Uterus (tissue), 3 donors: ENCODE measurements at regions not wholly inside any gene's neighbourhood (a gene's known extent, or its start where the extent isn't known, plus 50 kb on each side); places are given as distances from the start of the nearest gene placed in this dataset.
"Not testable (repeated sequence)": the region's sequence is repeated elsewhere in the genome, so short reads cannot be mapped to it uniquely, and the experiment has no call there.

ENCODE experiments used
- DNase-seq, 2 donors: peaks; one replicate each; pipeline ENCODE4 v3.0.0-alpha.2; 2019 to 2020
- H3K27ac ChIP-seq, 2 donors: fragments of 200-600 bp; sonication (generic); 1 replicate in 1 of 2; 2 replicates in 1 of 2; pipeline ENCODE4 v1.5.1; 2016 to 2018
- H3K27me3 ChIP-seq, 2 donors: fragments of 200-600 bp; sonication (generic); one replicate each; pipeline ENCODE4 v1.5.1; 2018 to 2019; ENCODE audit warnings: control low read depth in 1 of 2
- H3K36me3 ChIP-seq, 2 donors: fragments of 200-600 bp; sonication (generic); one replicate each; pipeline ENCODE4 v1.5.1; 2019; ENCODE audit warnings: control low read depth in 1 of 2
- H3K4me1 ChIP-seq, 2 donors: fragments of 200-600 bp; sonication (generic); one replicate each; pipeline ENCODE4 v1.5.1; 2018 to 2019; ENCODE audit warnings: control low read depth in 1 of 2
- H3K4me3 ChIP-seq, 2 donors: fragments of 200-600 bp; sonication (generic); 1 replicate in 1 of 2; 2 replicates in 1 of 2; pipeline ENCODE4 v1.5.1; 2018 to 2019; ENCODE audit warnings: mild to moderate bottlenecking in 1 of 2
- H3K9me3 ChIP-seq, 2 donors: fragments of 200-600 bp; sonication (generic); one replicate each; pipeline ENCODE4 v1.5.1; 2019; ENCODE audit warnings: control low read depth in 1 of 2
- CTCF ChIP-seq, 4 experiments: fragments of 200-600 bp in 2 of 4; fragments of 450-650 bp in 2 of 4; sonication (generic) in 2 of 4; IDR thresholded peaks; one replicate each; pipeline ENCODE4 v1.5.1; 2016 to 2019; ENCODE audit warnings: antibody characterized with exemption in 4 of 4, mild to moderate bottlenecking in 2 of 4, moderate library complexity in 1 of 4
- POLR2A ChIP-seq, 2 donors: fragments of 450-650 bp; IDR thresholded peaks; one replicate each; pipeline ENCODE4 v1.6.1; 2016; ENCODE audit warnings: antibody characterized with exemption in 2 of 2, mild to moderate bottlenecking in 1 of 2, moderate library complexity in 1 of 2
- intact Hi-C: fragments of 100-400 bp; cut with DNase I; formaldehyde crosslinking; loops from one replicate; pipeline ENCODE4 v1.15.1; 2023; ENCODE audit warnings: low total_unique reads
- donor health status: DM: yes; HTN: yes; CAD: no.

GRCh38 chr6:15160812-15161211, 85.1 kb upstream of the JARID2 start:
- no peak for TF ChIP-seq CTCF (IDR thresholded peaks at IDR 0.05)
- no peak for TF ChIP-seq POLR2A (IDR thresholded peaks at IDR 0.05)
- Histone ChIP-seq H3K27ac (no peak overlapping the region), H3K4me1 (no peaks in the 10 kb centered on the region), H3K36me3 (no peaks in the 10 kb centered on the region), H3K27me3 (no peaks in the 10 kb centered on the region), H3K4me3 (no peak overlapping the region), H3K9me3 (no peaks in the 10 kb centered on the region)
- DNase-seq = no peak
- intact Hi-C loops = no loop called here

- H3K36me3 ChIP-seq, H3K4me3 ChIP-seq, H3K4me1 ChIP-seq, H3K27me3 ChIP-seq, DNase-seq, H3K9me3 ChIP-seq, intact Hi-C loops, H3K27ac ChIP-seq: not testable (repeated sequence)
Measured at GRCh38 chr6:15164855-15165254, 81.0 kb upstream of the JARID2 start.

GRCh38 chr6:15166121-15166520, 79.7 kb upstream of the JARID2 start:
- Histone ChIP-seq H3K27me3 (no peaks in the 10 kb centered on the region), H3K27ac (no peak overlapping the region), H3K36me3 (no peaks in the 10 kb centered on the region), H3K9me3 (no peaks in the 10 kb centered on the region), H3K4me1 (no peaks in the 10 kb centered on the region), H3K4me3 (no peak overlapping the region)
- intact Hi-C loops = no loop called here
- TF ChIP-seq POLR2A (IDR thresholded peaks at IDR 0.05) (no peak), CTCF (IDR thresholded peaks at IDR 0.05) (no peak)
- no peak for DNase-seq

- no peak overlapping the region for H3K4me3 ChIP-seq
- DNase-seq = no peak
- TF ChIP-seq CTCF (IDR thresholded peaks at IDR 0.05) (no peak), POLR2A (IDR thresholded peaks at IDR 0.05) (no peak)
- no peaks in the 10 kb centered on the region for H3K36me3 ChIP-seq
- H3K27ac ChIP-seq = no peak overlapping the region
- no peaks in the 10 kb centered on the region for H3K9me3 ChIP-seq
- no peaks in the 10 kb centered on the region for H3K4me1 ChIP-seq
- H3K27me3 ChIP-seq = no peaks in the 10 kb centered on the region
- intact Hi-C loops = no loop called here
Measured at GRCh38 chr6:15170126-15170525, 75.7 kb upstream of the JARID2 start.

GRCh38 chr6:15171026-15171425, 74.8 kb upstream of the JARID2 start:
- DNase-seq = no peak
- Histone ChIP-seq H3K36me3 (no peaks in the 10 kb centered on the region), H3K4me1 (no peaks in the 10 kb centered on the region), H3K4me3 (no peak overlapping the region), H3K27me3 (no peaks in the 10 kb centered on the region), H3K27ac (no peak overlapping the region), H3K9me3 (no peaks in the 10 kb centered on the region)
- intact Hi-C loops = no loop called here
- TF ChIP-seq CTCF (IDR thresholded peaks at IDR 0.05) (no peak), POLR2A (IDR thresholded peaks at IDR 0.05) (no peak)

GRCh38 chr6:15176816-15177370, 69.0 kb upstream of the JARID2 start:
- H3K27me3 ChIP-seq = no peaks in the 10 kb centered on the region
- H3K36me3 ChIP-seq = no peaks in the 10 kb centered on the region
- intact Hi-C loops = no loop called here
- H3K4me1 ChIP-seq = no peaks in the 10 kb centered on the region
- DNase-seq = no peak
- TF ChIP-seq POLR2A (IDR thresholded peaks at IDR 0.05) = no peak
- TF ChIP-seq CTCF (IDR thresholded peaks at IDR 0.05) = no peak
- H3K27ac ChIP-seq = no peak overlapping the region
- no peaks in the 10 kb centered on the region for H3K9me3 ChIP-seq
- no peak overlapping the region for H3K4me3 ChIP-seq
